Ascending aorta (tissue), 2 donors: ENCODE measurements at regions not wholly inside any gene's neighbourhood (a gene's known extent, or its start where the extent isn't known, plus 50 kb on each side); places are given as distances from the start of the nearest gene placed in this dataset.

Experiments
- DNase-seq, 2 donors: peaks; one replicate each; pipeline ENCODE4 v3.0.0-alpha.2; 2019; ENCODE audit warnings: low spot score in 2 of 2
- H3K27ac ChIP-seq, 2 donors: fragments of 200-600 bp; sonication (generic); one replicate each; pipeline ENCODE4 v1.5.1; 2016 to 2017; ENCODE audit warnings: mild to moderate bottlenecking in 1 of 2
- H3K27me3 ChIP-seq: fragments of 200-600 bp; sonication (generic); one replicate; pipeline ENCODE4 v1.5.1; 2017
- H3K36me3 ChIP-seq, 2 donors: fragments of 200-600 bp; sonication (generic); one replicate each; pipeline ENCODE4 v1.5.1; 2016
- H3K4me1 ChIP-seq, 2 donors: fragments of 200-600 bp; sonication (generic); one replicate each; pipeline ENCODE4 v1.5.1; 2016 to 2017; ENCODE audit warnings: mild to moderate bottlenecking in 1 of 2
- H3K4me3 ChIP-seq, 2 donors: fragments of 200-600 bp; sonication (generic); one replicate each; pipeline ENCODE4 v1.5.1; 2016 to 2017; ENCODE audit warnings: mild to moderate bottlenecking in 1 of 2
- H3K9me3 ChIP-seq, 2 donors: fragments of 200-600 bp; sonication (generic); one replicate each; pipeline ENCODE4 v1.5.1; 2016
- intact Hi-C: fragments of 100-400 bp; cut with DNase I; formaldehyde crosslinking; loops from one replicate; pipeline ENCODE4 v1.15.1; 2023
- TF ChIP-seq, protein P1 (sequence below), 3 experiments: fragments of 200-600 bp in 2 of 3; fragments of 450-650 bp in 1 of 3; sonication (generic) in 2 of 3; IDR thresholded peaks; one replicate each; pipeline ENCODE4 v1.5.1; 2016 to 2019; ENCODE audit warnings: antibody characterized with exemption in 3 of 3, mild to moderate bottlenecking in 1 of 3, moderate library complexity in 1 of 3

DNA sequence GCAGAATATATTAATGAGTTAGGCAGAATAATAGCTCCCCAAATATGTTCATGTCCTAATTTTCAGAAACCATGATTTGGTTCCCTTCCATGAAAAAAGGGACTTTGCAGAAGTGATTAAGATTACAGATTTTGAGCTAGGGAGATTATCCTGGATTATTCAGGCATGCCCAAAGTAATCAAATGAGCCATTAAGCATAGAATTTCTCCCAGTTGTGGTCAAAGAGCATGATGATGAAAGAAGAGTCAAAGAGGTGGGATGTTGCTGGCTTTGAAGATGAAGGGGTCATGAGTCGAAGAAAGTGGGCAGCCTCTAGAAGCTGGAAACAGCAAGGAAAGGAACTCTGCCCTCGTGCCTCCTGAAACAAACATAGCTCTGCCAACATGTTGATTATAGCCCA, 254.2 kb upstream of the CDIN1 start:
- Histone ChIP-seq H3K36me3 (no peaks in the 10 kb centered on the region), H3K27me3 (no peaks in the 10 kb centered on the region), H3K9me3 (no peaks in the 10 kb centered on the region), H3K4me1 (no peaks in the 10 kb centered on the region), H3K27ac (no peak overlapping the region), H3K4me3 (no peak overlapping the region)
- no peak for DNase-seq
- intact Hi-C loops, result no loop called here
- TF ChIP-seq, protein P1, sequence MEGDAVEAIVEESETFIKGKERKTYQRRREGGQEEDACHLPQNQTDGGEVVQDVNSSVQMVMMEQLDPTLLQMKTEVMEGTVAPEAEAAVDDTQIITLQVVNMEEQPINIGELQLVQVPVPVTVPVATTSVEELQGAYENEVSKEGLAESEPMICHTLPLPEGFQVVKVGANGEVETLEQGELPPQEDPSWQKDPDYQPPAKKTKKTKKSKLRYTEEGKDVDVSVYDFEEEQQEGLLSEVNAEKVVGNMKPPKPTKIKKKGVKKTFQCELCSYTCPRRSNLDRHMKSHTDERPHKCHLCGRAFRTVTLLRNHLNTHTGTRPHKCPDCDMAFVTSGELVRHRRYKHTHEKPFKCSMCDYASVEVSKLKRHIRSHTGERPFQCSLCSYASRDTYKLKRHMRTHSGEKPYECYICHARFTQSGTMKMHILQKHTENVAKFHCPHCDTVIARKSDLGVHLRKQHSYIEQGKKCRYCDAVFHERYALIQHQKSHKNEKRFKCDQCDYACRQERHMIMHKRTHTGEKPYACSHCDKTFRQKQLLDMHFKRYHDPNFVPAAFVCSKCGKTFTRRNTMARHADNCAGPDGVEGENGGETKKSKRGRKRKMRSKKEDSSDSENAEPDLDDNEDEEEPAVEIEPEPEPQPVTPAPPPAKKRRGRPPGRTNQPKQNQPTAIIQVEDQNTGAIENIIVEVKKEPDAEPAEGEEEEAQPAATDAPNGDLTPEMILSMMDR (IDR thresholded peaks at IDR 0.05), result no peak

DNA sequence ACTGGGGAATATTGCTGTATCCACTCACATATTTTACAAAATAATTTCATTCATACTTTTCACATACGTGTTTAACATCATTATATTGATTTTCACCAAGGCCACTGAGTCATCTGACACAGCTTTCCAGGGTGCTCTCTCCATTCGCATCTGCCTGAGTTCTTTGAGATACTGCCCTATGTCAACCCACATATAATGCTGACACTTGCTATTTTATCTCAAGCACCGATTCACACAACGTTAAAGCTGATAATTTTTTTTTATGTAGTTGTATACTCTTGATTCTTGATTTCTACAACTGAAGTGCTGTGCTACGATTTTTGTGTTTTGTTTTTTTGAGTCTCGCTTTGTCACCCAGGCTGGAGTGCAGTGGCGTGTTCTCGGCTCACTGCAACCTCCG, 249.8 kb upstream of the CDIN1 start:
- no peaks in the 10 kb centered on the region for H3K4me1 ChIP-seq
- H3K36me3 ChIP-seq, result no peaks in the 10 kb centered on the region
- H3K27me3 ChIP-seq, result no peaks in the 10 kb centered on the region
- TF ChIP-seq, protein P1 (IDR thresholded peaks at IDR 0.05), result no peak
- intact Hi-C loops, result no loop called here
- H3K27ac ChIP-seq, result no peak overlapping the region
- no peak overlapping the region for H3K4me3 ChIP-seq
- no peak for DNase-seq
- H3K9me3 ChIP-seq, result no peaks in the 10 kb centered on the region

DNA sequence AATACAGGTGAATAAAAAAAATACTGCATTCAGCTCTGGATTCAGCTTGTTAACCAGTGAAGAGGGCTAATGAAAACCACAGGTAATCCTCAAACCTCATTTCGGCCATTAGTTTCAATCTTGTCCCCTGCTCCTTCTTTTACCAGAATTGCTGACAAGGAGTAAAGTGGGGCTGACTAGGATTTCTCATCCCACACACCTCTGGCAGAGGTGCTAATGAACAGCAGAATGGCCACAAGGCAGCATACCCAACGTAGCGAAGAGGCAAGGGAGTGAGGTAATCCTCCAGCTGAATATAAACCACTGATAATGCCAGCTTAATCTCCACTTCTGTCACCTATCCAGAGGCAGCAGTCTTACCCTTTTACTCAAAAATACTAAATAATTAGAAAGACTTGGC, 248.8 kb upstream of the CDIN1 start:
- TF ChIP-seq, protein P1 (IDR thresholded peaks at IDR 0.05), result no peak
- no peak overlapping the region for H3K27ac ChIP-seq
- no peaks in the 10 kb centered on the region for H3K9me3 ChIP-seq
- intact Hi-C loops, result no loop called here
- no peak for DNase-seq
- H3K36me3 ChIP-seq, result no peaks in the 10 kb centered on the region
- peak overlapping the region in 1 of 2 donors; percentile 33 for H3K4me3 ChIP-seq
- H3K27me3 ChIP-seq, result no peaks in the 10 kb centered on the region
- H3K4me1 ChIP-seq, result no peaks in the 10 kb centered on the region

DNA sequence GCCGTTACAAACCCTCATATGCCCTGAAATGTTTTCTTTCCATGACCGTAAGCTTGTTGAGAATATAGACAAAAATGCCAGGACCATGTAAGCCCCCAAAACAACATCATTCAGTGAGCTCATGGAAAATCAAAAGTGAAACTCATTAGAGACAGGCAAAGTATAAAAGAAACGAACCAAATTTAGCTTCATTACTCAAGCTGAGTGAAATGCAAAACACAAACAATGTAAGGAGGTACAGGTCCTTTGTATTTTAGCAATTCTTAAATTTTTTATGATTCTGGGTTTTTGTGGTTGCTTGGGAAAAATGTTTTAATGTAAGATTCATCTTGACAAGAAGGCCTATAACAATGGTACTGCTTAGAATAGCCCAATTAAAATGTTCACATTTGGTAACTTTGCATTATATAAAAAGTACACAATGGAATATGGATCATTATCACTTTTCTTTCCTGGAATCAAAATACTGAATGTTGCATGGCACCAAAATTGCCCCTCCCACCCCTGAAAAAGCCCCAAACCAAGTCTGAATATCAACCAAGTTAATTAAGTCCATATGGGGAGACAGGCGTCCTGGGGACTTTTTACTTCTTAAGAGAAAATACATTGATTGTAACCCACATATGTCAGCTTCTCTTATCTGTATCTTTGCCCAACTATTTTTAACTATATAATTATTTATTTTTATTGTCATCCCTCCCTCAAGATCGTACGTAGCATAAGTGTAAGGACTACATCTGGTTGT, 247.7 kb upstream of the CDIN1 start:
- no peaks in the 10 kb centered on the region for H3K27me3 ChIP-seq
- H3K27ac ChIP-seq, result no peak overlapping the region
- H3K4me1 ChIP-seq, result no peaks in the 10 kb centered on the region
- no peaks in the 10 kb centered on the region for H3K36me3 ChIP-seq
- no peak for DNase-seq
- TF ChIP-seq, protein P1 (IDR thresholded peaks at IDR 0.05), result no peak
- H3K4me3 ChIP-seq, result peak overlapping the region in 1 of 2 donors; percentile 33
- no peaks in the 10 kb centered on the region for H3K9me3 ChIP-seq
- intact Hi-C loops, result no loop called here

DNA sequence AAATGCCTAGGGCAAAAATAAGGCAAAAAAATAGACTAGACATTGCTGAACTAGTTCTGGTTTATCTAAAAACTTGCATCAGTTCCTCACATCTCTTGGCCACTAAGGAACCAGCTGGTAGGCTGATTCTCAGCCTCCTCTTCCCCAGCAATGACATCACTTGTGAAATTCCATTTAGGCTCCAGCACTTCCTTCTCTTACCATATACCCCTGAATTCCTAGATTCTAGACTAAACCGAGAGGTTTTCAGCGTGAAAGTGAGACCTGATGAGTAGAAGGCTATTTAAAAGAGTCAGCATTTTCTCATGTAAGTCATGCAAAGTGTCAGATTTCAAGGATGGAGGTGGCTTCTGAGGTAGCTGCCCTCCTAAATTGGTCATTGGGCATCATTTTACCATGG, 247.1 kb upstream of the CDIN1 start:
- intact Hi-C loops, result no loop called here

More for the DNA sequence above, 247.1 kb upstream of the CDIN1 start:
- H3K4me3 ChIP-seq, result no peak overlapping the region
- no peak for DNase-seq
- H3K36me3 ChIP-seq, result no peaks in the 10 kb centered on the region
- TF ChIP-seq, protein P1 (IDR thresholded peaks at IDR 0.05), result no peak
- H3K27me3 ChIP-seq, result no peaks in the 10 kb centered on the region
- H3K27ac ChIP-seq, result no peak overlapping the region
- H3K4me1 ChIP-seq, result no peaks in the 10 kb centered on the region
- no peaks in the 10 kb centered on the region for H3K9me3 ChIP-seq
